Fibroblast of villous mesenchyme (primary cell): ENCODE measurements at regions not wholly inside any gene's neighbourhood (a gene's known extent, or its start where the extent isn't known, plus 50 kb on each side); places are given as distances from the start of the nearest gene placed in this dataset.
"Not testable (repeated sequence)": the region's sequence is repeated elsewhere in the genome, so short reads cannot be mapped to it uniquely, and the experiment has no call there.

Experiments
- DNase-seq: peaks from one replicate; pipeline ENCODE4 v3.0.0-alpha.2; 2010; ENCODE audit warnings: low read depth
- H3K4me3 ChIP-seq: 2 replicates; pipeline ENCODE4 v1.5.1; 2011; ENCODE audit warnings: low read depth, mild to moderate bottlenecking, low read length
- TF ChIP-seq, protein P1 (sequence below): IDR thresholded peaks from 2 replicates; pipeline ENCODE4 v1.5.1; 2012; ENCODE audit warnings: low read depth, mild to moderate bottlenecking, low read length; ENCODE audit not compliant: insufficient read depth

DNA sequence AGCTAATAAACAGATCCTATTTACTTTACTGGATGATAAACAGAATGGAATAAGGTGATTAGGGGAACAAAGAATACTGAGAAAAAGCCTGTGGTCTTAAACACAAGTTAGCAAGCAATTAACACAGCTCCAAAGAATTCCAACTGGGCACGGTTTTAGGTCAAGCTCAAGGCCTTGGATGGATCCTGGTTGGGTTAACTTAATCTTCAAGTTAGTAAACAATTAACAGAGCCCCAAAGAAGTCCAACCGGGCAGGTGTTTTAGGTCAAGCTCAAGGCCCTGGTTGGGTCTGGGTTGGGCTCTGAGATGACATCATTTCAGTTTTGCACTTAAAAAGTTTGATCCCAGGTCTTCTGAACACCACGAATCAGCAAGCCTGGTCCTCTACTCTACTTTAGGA is 1086.3 kb upstream of the TMPRSS15 start:
- H3K4me3 ChIP-seq, result no peak overlapping the region
- DNase-seq, result no peak
- TF ChIP-seq, protein P1, sequence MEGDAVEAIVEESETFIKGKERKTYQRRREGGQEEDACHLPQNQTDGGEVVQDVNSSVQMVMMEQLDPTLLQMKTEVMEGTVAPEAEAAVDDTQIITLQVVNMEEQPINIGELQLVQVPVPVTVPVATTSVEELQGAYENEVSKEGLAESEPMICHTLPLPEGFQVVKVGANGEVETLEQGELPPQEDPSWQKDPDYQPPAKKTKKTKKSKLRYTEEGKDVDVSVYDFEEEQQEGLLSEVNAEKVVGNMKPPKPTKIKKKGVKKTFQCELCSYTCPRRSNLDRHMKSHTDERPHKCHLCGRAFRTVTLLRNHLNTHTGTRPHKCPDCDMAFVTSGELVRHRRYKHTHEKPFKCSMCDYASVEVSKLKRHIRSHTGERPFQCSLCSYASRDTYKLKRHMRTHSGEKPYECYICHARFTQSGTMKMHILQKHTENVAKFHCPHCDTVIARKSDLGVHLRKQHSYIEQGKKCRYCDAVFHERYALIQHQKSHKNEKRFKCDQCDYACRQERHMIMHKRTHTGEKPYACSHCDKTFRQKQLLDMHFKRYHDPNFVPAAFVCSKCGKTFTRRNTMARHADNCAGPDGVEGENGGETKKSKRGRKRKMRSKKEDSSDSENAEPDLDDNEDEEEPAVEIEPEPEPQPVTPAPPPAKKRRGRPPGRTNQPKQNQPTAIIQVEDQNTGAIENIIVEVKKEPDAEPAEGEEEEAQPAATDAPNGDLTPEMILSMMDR, result no peak

DNA sequence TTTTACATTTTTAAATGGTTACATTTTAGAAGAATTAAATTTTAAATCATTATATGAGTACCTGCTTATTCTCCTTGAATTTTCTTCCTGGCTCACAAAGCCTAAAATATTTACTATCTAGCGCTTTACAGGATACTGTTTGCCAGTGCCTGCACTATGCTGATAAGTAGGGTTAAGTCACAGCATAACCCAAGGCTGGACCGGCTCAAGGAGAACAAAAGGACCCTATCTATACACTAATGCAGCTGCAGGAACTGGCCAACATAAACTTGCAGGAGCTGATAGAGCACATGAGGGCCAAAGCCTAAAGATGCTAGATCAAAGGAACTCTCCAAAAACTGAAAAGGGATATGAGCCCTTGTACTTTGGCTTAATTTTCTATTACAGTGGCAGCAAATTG is 1086.9 kb upstream of the TMPRSS15 start:
- DNase-seq, result no peak

DNA sequence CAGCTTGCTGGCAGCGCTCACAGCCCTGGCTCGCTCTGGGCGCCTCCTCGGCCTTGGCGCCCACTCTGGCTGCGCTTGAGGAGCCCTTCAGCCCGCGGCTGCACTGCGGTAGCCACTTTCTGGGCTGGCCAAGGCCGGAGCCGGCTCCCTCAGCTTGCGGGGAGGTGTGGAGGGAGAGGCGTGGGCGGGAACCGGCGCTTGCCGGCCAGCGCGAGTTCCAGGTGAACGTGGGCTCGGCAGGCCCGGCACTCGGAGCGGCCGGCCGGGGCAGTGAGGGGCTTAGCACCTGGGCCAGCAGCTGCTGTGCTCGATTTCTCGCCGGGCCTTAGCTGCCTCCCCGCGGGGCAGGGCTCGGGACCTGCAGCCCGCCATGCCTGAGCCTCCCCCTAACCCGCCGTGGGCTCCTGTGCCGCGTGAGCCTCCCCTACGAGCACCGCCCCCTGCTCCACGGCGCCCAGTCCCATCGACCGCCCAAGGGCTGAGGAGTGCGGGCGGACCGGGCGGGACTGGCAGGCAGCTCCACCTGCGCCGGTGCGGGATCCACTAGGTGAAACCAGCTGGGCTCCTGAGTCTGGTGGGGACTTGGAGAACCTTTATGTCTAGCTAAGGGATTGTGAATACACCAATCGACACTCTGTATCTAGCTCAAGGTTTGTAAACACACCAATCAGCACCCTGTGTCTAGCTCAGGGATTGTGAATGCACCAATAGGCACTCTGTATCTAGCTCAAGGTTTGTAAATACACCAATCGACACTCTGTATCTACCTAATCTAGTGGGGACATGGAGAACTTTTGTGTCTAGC is 1090.1 kb upstream of the TMPRSS15 start:
- DNase-seq, H3K4me3 ChIP-seq: not testable (repeated sequence)

More for the DNA sequence above, 1086.9 kb upstream of the TMPRSS15 start:
- H3K4me3 ChIP-seq, result no peak overlapping the region
- TF ChIP-seq, protein P1, result no peak

DNA sequence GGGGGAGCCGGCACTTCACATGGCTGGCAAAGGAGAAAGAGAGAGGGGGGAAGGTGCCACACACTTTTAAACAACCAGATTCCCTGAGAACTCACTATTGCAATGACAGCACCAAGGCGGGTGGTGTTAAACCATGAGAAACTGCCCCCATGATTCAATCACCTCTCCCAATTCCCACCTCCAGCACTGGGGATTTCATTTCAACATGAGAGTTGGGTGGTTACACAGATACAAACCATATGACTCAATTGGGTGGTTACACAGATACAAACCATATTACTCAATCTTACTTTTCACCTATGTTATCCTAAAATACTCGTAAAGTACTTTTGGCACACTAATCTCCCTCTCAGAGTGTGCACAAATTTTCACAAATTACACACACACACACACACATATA is 1097.5 kb upstream of the TMPRSS15 start:
- no peak overlapping the region for H3K4me3 ChIP-seq
- no peak for DNase-seq
- TF ChIP-seq, protein P1, result no peak

DNA sequence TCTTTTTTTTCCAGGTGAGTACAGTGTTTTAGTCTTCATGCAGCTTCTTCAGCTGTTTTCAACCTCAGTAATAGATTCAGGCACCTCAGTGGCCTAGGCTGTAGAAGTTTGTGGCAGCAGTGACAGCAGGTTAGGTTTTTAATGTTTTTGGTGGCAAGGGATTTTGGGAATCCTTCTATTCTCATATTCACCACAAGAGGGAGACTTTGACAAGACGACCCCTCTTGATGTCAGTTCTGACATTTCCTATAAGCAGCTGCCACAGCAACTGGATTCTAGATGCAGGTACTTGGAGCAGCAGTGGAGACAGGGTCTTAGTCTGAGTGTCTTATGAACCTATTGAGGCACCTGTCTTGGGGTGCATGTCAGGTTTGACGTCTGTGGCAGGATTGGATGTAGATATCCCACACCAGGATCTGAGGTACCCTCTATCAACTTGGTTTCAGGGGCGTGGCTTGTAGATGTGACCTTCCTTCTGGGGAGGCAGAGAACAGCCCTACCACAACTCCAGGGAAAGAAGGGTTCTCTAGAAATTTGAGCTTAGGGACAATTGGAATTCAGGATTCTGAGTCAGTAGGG is 1104.2 kb upstream of the TMPRSS15 start:
- TF ChIP-seq, protein P1, result no peak
- no peak for DNase-seq
- H3K4me3 ChIP-seq, result no peak overlapping the region

DNA sequence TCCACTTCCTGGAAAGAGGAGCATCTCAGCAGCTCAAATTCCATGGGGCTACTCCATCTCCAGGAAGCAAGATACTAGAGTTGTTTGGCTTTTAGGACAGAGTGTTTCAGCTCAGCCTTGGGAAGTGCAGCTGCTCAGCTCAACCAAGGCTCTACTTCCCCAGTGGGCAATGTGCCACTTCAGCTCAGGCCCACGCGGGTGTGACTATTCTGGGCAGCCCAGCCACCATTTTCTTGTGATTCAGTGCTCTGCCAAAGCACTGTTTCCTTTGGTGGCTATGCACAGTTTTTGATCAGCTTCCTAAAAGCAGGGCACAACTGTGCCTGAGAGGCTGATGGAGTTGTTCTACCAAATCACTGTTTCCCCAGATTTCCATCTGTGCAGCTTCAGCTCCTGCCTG is 1104.9 kb upstream of the TMPRSS15 start:
- TF ChIP-seq, protein P1, result no peak
- DNase-seq, result no peak
- H3K4me3 ChIP-seq, result no peak overlapping the region

DNA sequence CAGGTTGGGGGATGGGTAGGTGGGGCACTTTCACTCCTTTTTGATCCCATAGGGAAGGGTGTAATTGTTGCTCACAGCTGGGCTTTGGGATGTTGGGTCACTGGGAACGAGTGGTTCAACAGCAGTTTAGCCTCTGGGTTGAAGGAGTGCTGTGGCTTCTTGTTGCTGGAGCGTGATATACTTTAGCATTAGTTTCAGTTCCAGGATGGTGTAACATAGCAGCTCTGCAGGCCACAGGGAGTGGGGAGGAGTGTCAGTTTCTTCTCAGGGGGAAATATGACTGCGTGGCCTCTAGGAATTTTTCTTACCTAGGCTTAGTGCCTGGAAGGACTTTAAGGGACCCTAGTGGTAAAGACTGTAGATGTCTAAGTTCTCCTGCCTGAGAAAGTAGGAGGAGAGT is 1105.3 kb upstream of the TMPRSS15 start:
- TF ChIP-seq, protein P1, result no peak
- no peak for DNase-seq
- H3K4me3 ChIP-seq, result no peak overlapping the region
